IMR-90 (cell line): ENCODE measurements at regions not wholly inside any gene's neighbourhood (a gene's known extent, or its start where the extent isn't known, plus 50 kb on each side); places are given as distances from the start of the nearest gene placed in this dataset.

Experiments used
- ATAC-seq: fragments of 200-7000 bp; cut with Tn5 transposase; 2 replicates; pipeline ENCODE4 v1.9.1; 2020; ENCODE audit warnings: low read depth, mild to moderate bottlenecking, moderate library complexity
- BruUV-seq: library from RNA; stranded (reverse); fragments of 400-500 nt; replicated peaks from 2 replicates; lab custom pipeline; 2021; lab: Mats Ljungman, UMichigan
- CTCF ChIA-PET: fragments of 300-600 bp; formaldehyde crosslinking; extraction: SDS; loops from one replicate; lab custom pipeline; 2021; ENCODE audit warnings: antibody characterized with exemption; lab: Yijun Ruan, JAX
- POLR2A ChIA-PET: fragments of 300-600 bp; sonication (Branson Sonifier 250); formaldehyde crosslinking; loops from one replicate; lab custom pipeline; 2022; ENCODE audit warnings: antibody characterized with exemption; ENCODE audit not compliant: unreplicated experiment; lab: Charles Lee
- DNase-seq: peaks from one replicate; pipeline ENCODE4 v3.0.0; 2013
- H2AFZ ChIP-seq: replicated peaks from 2 replicates; pipeline ENCODE3; 2013; ENCODE audit warnings: low read length, mild to moderate bottlenecking; ENCODE audit not compliant: poor library complexity
- H2AK5ac ChIP-seq: 2 replicates; pipeline ENCODE4 v1.6.1; 2013; ENCODE audit warnings: low read depth, low read length, inconsistent platforms
- H2AK9ac ChIP-seq: replicated peaks from 2 replicates; pipeline ENCODE3; 2013; ENCODE audit warnings: mild to moderate bottlenecking, low read depth, low read length, moderate library complexity; ENCODE audit not compliant: poor library complexity
- H2BK120ac ChIP-seq: 2 replicates; pipeline ENCODE4 v1.6.1; 2013; ENCODE audit warnings: low read depth, low read length, inconsistent platforms
- H2BK15ac ChIP-seq: 3 replicates; pipeline ENCODE4 v1.6.1; 2013; ENCODE audit warnings: low read depth, low read length, inconsistent platforms
- H2BK20ac ChIP-seq: 2 replicates; pipeline ENCODE4 v1.6.1; 2013; ENCODE audit warnings: low read depth, mild to moderate bottlenecking, inconsistent platforms, low read length, moderate library complexity
- H2BK5ac ChIP-seq: 2 replicates; pipeline ENCODE4 v1.6.1; 2013; ENCODE audit warnings: mild to moderate bottlenecking, low read depth, low read length, inconsistent platforms; ENCODE audit not compliant: poor library complexity, severe bottlenecking
- H3K14ac ChIP-seq: replicated peaks from 2 replicates; pipeline ENCODE4 v1.6.1; 2013; ENCODE audit warnings: low read depth, low read length, inconsistent platforms
- H3K18ac ChIP-seq: 2 replicates; pipeline ENCODE4 v1.6.1; 2013; ENCODE audit warnings: low read depth, low read length, control low read depth
- H3K23ac ChIP-seq: 2 replicates; pipeline ENCODE4 v1.6.1; 2013; ENCODE audit warnings: low read depth, low read length, inconsistent platforms
- H3K27ac ChIP-seq: 2 replicates; pipeline ENCODE4 v1.5.1; 2013; ENCODE audit warnings: mild to moderate bottlenecking, control low read depth, low read length; ENCODE audit not compliant: insufficient read depth
- H3K27me3 ChIP-seq: 2 replicates; pipeline ENCODE4 v1.6.1; 2013; ENCODE audit warnings: low read length; ENCODE audit not compliant: control insufficient read depth, insufficient read depth
- H3K36me3 ChIP-seq: 2 replicates; pipeline ENCODE4 v1.6.1; 2013; ENCODE audit warnings: low read length, mixed read lengths; ENCODE audit not compliant: control insufficient read depth, insufficient read depth
- H3K4ac ChIP-seq: 2 replicates; pipeline ENCODE4 v1.6.1; 2013; ENCODE audit warnings: low read depth, low read length, inconsistent platforms
- H3K4me1 ChIP-seq: 2 replicates; pipeline ENCODE4 v1.6.1; 2013; ENCODE audit warnings: low read length, mixed read lengths; ENCODE audit not compliant: control insufficient read depth, insufficient read depth
- H3K4me2 ChIP-seq: 2 replicates; pipeline ENCODE4 v1.6.1; 2013; ENCODE audit warnings: low read depth, mild to moderate bottlenecking, control low read depth, low read length, moderate library complexity
- H3K4me3 ChIP-seq: 2 replicates; pipeline ENCODE4 v1.5.1; 2013; ENCODE audit warnings: low read depth, mild to moderate bottlenecking, control low read depth, low read length, moderate library complexity; ENCODE audit not compliant: insufficient read depth
- H3K56ac ChIP-seq: 2 replicates; pipeline ENCODE4 v1.6.1; 2013; ENCODE audit warnings: low read length, inconsistent platforms; ENCODE audit not compliant: insufficient read depth; ENCODE audit errors: extremely low read depth
- H3K79me1 ChIP-seq, 2 experiments: 2 replicates each; pipeline ENCODE4 v1.6.1; 2013; ENCODE audit warnings: low read length in 2 of 2, inconsistent platforms in 1 of 2, low read depth in 1 of 2
- H3K9ac ChIP-seq: 2 replicates; pipeline ENCODE4 v1.6.1; 2013; ENCODE audit warnings: low read depth, low read length, control low read depth
- H3K9me1 ChIP-seq: 2 replicates; pipeline ENCODE4 v1.6.1; 2013; ENCODE audit warnings: low read length, inconsistent platforms; ENCODE audit not compliant: insufficient read depth
- H3K9me3 ChIP-seq: 2 replicates; pipeline ENCODE4 v1.6.1; 2013; ENCODE audit warnings: low read length; ENCODE audit not compliant: control insufficient read depth, insufficient read depth
- H4K20me1 ChIP-seq: 2 replicates; pipeline ENCODE4 v1.6.1; 2013; ENCODE audit warnings: low read length, inconsistent platforms; ENCODE audit not compliant: insufficient read depth
- H4K5ac ChIP-seq: 2 replicates; pipeline ENCODE4 v1.6.1; 2013; ENCODE audit warnings: mild to moderate bottlenecking, low read depth, low read length, control low read depth
- H4K8ac ChIP-seq, 2 experiments: 2 replicates each; pipeline ENCODE4 v1.6.1; 2013; ENCODE audit warnings: low read depth in 2 of 2, low read length in 2 of 2, control low read depth in 1 of 2, inconsistent platforms in 1 of 2
- H4K91ac ChIP-seq: 2 replicates; pipeline ENCODE4 v1.6.1; 2013; ENCODE audit warnings: low read depth, low read length, inconsistent platforms; ENCODE audit not compliant: insufficient read depth
- BHLHE40 ChIP-seq: fragments of 150-350 bp; IDR thresholded peaks from 2 replicates; pipeline ENCODE4 v1.6.1; 2016; ENCODE audit warnings: mild to moderate bottlenecking, low read depth, low read length
- CEBPB ChIP-seq: IDR thresholded peaks from 2 replicates; pipeline ENCODE4 v1.6.1; 2012; ENCODE audit warnings: low read depth, low read length, improper control_type of control experiment
- CHD1 ChIP-seq: IDR thresholded peaks from 2 replicates; pipeline ENCODE4 v1.6.1; 2012; ENCODE audit warnings: low read depth, low read length, improper control_type of control experiment
- MAZ ChIP-seq: IDR thresholded peaks from 2 replicates; pipeline ENCODE4 v1.6.1; 2012; ENCODE audit warnings: low read depth, mild to moderate bottlenecking, low read length, improper control_type of control experiment, moderate library complexity, borderline replicate concordance
- POLR2A ChIP-seq: IDR thresholded peaks from 2 replicates; pipeline ENCODE4 v1.6.1; 2012; ENCODE audit warnings: mild to moderate bottlenecking, low read depth, low read length
- WGBS, 2 experiments: methylation state at CpG; one replicate each; pipeline versions ENCODE4 v1.1.5 to v1.1.7; 2013; ENCODE audit warnings: missing lambda C conversion rate in 2 of 2; ENCODE audit not compliant: insufficient read length in 1 of 2; ENCODE audit errors: extremely low coverage in 2 of 2; 5-methylcytosine and 5-hydroxymethylcytosine counted together
- dilution Hi-C: fragments of 300-500 bp; cut with HindIII; formaldehyde crosslinking; loops from one replicate; pipeline ENCODE4 v1.14.3; 2018; ENCODE audit warnings: low sequenced_read_pairs; ENCODE audit not compliant: unreplicated experiment
- in situ Hi-C: fragments of 300-500 bp; cut with MboI; formaldehyde crosslinking; loops from 3 replicates; pipeline ENCODE4 v1.14.3; 2019; ENCODE audit warnings: low sequenced_read_pairs, inconsistent platforms, mixed read lengths
- intact Hi-C: fragments of 100-400 bp; cut with micrococcal nuclease; formaldehyde crosslinking; loops from 2 replicates; pipeline ENCODE4 v1.10.0; 2022

DNA sequence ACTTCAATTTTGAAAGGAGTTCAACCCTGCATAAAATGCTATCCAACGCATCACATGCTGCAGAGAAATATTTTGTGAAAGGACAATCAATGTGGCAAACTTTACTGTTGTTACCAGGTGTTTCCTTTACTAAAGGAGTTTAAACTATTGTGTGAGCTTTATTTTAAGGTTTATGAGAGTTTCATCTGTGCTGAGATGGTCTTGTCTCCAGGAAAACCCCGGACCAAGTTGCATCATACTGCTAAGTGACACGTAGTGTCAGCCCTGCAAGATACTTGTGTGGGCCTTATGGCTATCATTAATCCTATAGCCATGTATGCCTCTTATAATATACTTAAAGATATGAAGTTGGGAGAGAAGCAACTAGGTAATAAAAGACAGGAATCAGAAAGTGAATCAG is 94.5 kb upstream of the EPHA6 start:
- Histone ChIP-seq H3K27me3 (no peaks in the 10 kb centered on the region), H3K18ac (no peak overlapping the region), H2BK120ac (no peak overlapping the region), H3K79me1 (no peaks in the 10 kb centered on the region), H3K4me1 (no peaks in the 10 kb centered on the region), H3K23ac (no peak overlapping the region), H4K91ac (no peak overlapping the region), H3K56ac (no peak overlapping the region), H3K36me3 (no peaks in the 10 kb centered on the region), H3K27ac (no peak overlapping the region), H4K5ac (no peak overlapping the region), H2BK20ac (no peak overlapping the region), H3K4me2 (no peak overlapping the region), H3K9ac (no peak overlapping the region), H2AFZ (no peak overlapping the region), H3K4ac (no peak overlapping the region), H4K20me1 (no peaks in the 10 kb centered on the region), H3K9me3 (peaks cover 2% of the 10 kb centered on the region; the same call in 1 of the 2 replicates), H2AK5ac (no peak overlapping the region), H4K8ac (no peak overlapping the region), H3K4me3 (no peak overlapping the region), H3K14ac (no peak overlapping the region), H2BK5ac (no peak overlapping the region), H2AK9ac (no peak overlapping the region), H3K9me1 (no peaks in the 10 kb centered on the region), H2BK15ac (no peak overlapping the region)
- dilution Hi-C loops: no loop called here
- no TSS peak for BruUV-seq
- POLR2A ChIA-PET: no interaction called here
- intact Hi-C loops: no loop called here
- DNase-seq: no peak
- TF ChIP-seq MAZ (no peak), CHD1 (no peak), BHLHE40 (no peak), CEBPB (no peak), POLR2A (no peak)
- ATAC-seq: no peak
- CTCF ChIA-PET: no interaction called here
- in situ Hi-C loops: no loop called here
- WGBS, 2 experiments: no CpG with 5 or more reads among the region's 3 CpGs
